Hematopoietic multipotent progenitor cell treated with erythropoietin and hydrocortisone succinate and interleukin-3 and kit ligand, for 15 days (in vitro differentiated cells): ENCODE measurements at regions not wholly inside any gene's neighbourhood (a gene's known extent, or its start where the extent isn't known, plus 50 kb on each side); places are given as distances from the start of the nearest gene placed in this dataset.

Experiments
- DNase-seq: peaks from one replicate; pipeline ENCODE4 v3.0.0-alpha.2; 2015; ENCODE audit warnings: low spot score

- DNase-seq = no peak
Observed at GRCh38 chr4:12324965-12325364, 896.3 kb upstream of the HS3ST1 start.

- no peak for DNase-seq
Observed at GRCh38 chr4:12319765-12320164, 891.1 kb upstream of the HS3ST1 start.

- DNase-seq = no peak
Observed at GRCh38 chr4:12304905-12305304, 876.2 kb upstream of the HS3ST1 start.

DNA sequence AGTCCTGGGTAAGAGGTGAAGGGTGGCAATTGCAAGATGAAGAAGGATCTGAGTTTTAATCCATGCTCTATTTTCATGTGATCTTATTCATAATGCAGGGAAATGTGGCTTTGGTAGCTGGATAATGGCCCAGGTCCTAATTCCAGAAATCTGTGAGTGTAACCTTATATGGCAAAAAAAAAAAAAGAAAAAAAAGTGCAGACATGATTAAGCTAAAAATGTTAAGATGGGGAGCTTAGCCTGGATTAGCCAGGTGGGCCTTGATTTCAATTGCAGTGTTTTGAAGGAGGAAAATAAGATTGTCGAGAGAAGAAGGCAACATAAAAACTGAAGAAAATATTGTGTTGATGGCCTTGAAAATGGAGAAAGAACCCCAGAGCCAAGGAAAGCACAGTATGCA lies 867.7 kb upstream of the HS3ST1 start:
- DNase-seq = no peak

GRCh38 chr4:12293906-12294525 lies 865.3 kb upstream of the HS3ST1 start:
- DNase-seq = no peak

GRCh38 chr4:12286351-12286750 lies 857.7 kb upstream of the HS3ST1 start:
- DNase-seq = no peak

GRCh38 chr4:12270546-12270945 lies 841.9 kb upstream of the HS3ST1 start:
- no peak for DNase-seq

- DNase-seq = no peak
Observed at GRCh38 chr4:12265554-12265953, 836.9 kb upstream of the HS3ST1 start.

- DNase-seq = no peak
Observed at GRCh38 chr4:12260453-12260852, 831.8 kb upstream of the HS3ST1 start.

DNA sequence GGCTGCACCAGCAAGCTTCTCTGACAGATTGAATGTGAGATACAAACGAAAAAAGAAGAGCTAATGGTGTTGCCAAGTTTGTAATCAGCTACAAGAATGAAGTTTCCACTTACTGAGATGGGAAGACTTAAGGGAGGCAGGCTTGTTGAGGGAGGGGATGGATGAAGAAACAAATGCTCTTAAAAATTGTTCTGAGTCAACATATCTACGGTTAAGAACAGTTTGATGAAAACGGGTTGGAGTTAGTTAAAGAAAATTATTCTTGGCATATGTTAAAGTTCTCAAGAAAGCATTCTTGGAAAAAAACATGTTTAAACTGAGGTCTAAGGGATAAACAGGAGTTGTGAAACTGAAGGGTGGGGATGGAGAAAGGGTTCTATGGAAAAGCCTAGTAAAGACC lies 816.3 kb upstream of the HS3ST1 start:
- no peak for DNase-seq

DNA sequence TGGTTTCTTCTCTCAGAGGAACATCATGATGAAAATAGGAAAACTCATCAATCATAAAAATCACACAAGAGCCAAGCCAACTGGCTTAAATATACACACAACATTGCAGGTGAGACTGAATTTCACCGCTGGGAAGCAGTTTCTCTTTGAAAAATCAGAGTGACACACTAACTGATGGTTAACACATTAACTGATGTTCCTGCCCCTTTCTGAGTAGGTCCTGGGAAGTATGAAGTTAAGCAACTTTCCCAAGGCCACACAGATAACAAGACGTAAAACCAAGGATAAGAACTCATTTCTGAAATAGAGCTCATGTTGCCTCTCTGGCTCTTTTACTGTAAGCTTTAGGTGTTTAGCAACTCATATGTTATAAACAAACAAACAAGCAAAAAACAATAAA lies 813.7 kb upstream of the HS3ST1 start:
- DNase-seq = no peak

GRCh38 chr4:12239897-12240636 lies 811.4 kb upstream of the HS3ST1 start:
- DNase-seq = no peak

GRCh38 chr4:12231098-12231497 lies 802.4 kb upstream of the HS3ST1 start:
- DNase-seq = no peak

- no peak for DNase-seq
Observed at GRCh38 chr4:12221031-12221430, 792.3 kb upstream of the HS3ST1 start.

DNA sequence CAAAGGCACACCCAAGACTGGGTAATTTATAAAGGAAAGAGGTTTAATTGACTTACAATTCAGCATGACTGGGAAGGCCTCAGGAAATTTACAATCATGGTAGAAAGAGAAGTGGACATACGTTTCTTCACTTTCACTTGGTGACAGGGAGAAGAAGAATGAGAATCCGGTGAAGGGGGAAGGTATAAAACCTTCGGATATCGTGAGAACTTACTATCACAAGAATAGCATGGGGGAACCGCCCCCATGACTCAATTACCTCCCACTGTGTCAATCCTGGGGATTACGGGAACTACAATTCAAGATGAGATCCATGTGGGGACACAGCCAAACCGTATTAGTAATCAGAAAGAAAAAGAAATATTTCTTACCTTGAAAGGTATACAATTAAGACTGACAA lies 782.9 kb upstream of the HS3ST1 start:
- no peak for DNase-seq

- DNase-seq = no peak
Observed at GRCh38 chr4:12207396-12207795, 778.7 kb upstream of the HS3ST1 start.

DNA sequence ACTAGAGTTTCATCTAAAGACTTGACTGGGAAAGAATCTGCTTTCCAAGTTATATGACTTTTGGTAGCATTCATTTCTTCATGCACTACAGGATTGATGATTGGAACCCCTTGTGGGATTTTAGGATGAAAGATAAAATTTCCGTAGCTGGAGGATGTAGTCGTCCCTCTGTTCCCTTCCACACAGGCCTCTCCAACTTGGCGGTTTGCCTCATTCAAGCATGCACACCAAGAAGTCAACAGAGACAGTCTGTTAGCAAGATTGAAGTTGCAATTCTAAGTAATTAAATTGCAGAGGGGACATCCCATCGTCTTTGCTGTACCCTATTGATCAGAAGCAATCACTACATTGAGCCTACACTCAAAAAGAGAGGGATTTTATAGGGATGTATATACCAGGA lies 777.4 kb upstream of the HS3ST1 start:
- no peak for DNase-seq

DNA sequence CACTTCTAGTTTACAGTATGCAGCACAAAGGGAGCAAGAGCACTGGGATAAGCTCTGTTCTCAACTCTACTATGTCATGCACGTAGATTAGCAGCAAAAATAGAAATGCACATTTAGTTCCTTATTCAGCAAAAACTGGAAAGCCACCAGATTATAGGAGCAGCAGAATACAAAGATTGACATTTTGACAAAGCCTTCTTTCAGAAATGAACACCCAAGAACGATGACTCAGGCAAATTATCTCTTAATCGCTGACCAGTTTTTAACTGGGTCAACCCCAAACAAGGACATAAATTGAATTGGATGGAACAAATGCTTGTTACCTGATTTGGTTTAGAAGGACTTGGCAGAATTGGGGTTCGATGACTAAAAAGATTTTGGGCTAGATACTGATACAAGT lies 775.3 kb upstream of the HS3ST1 start:
- DNase-seq = no peak

- no peak for DNase-seq
Observed at GRCh38 chr4:12200226-12200625, 771.5 kb upstream of the HS3ST1 start.

GRCh38 chr4:12186526-12186925 lies 757.8 kb upstream of the HS3ST1 start:
- no peak for DNase-seq

DNA sequence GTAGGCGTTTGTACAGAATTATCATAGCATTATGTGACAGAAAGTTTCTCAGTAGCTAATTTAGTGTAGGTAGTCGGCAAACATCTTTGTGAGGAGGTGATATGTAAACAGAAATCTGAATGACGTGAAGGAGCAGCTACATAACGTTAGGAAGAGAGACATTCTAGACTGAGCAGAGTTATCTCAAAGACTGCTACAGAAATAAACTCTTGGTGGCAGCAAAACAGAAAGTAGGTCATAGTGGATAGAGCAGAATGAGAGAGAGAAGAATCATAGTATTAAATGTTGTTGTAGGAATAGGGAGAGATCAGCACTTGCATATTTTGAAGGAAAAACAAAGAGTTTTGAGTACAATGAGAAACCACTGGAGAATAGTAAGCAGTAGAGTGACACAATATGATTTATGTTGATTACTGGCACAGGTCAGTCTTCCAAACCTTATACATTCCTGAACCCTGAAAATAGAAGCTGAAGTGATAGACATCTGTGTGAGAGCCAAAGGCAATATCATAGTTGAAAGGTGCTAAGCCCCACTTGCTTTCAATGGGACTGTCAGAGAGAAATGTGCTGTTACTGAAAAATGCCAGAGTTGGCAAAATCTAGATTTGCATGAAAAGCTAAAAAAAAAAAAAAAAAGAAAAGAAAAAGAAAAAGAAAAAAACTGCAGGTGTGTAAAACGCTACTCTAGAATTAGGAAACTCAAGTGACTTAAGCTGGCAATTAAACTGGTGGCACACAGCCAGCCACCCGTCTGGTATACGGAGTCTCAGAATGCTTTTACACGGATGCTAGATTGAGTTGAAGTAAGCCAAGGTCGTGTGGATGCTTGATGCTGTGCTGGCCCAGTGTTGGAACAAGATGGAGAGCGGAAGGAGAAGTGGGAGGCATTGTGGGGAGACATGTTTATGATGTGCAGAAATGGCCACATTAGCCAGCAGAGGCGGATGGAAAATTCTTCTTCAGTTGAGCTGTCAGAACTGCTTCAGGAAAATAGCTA lies 750.2 kb upstream of the HS3ST1 start:
- DNase-seq = no peak

DNA sequence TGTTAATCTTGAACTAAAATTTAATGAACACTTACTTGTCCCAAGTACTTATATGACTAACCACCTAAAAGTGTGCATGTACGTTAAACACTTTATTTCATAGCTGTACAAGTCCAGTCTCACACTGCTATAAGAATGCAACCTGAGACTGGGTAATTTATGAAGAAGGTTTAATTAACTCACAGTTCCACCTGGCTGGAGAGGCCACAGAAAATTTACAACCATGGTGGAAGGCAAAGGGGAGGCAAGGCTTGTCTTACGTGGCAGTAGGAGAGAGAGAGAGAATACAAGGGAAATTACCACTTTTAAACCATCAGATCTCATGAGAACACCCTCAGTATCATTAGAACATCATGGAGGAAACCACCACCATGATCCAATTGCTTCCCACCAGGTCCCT lies 748.7 kb upstream of the HS3ST1 start:
- no peak for DNase-seq

- no peak for DNase-seq
Observed at GRCh38 chr4:12173496-12173895, 744.8 kb upstream of the HS3ST1 start.
